Activated CD8-positive, alpha-beta memory T cell treated with anti-CD3 and anti-CD28 coated beads, Interleukin-2, amount 50 U/mL, for 1 hour (primary cell): ENCODE measurements at regions not wholly inside any gene's neighbourhood (a gene's known extent, or its start where the extent isn't known, plus 50 kb on each side); places are given as distances from the start of the nearest gene placed in this dataset.

ENCODE experiments used
- DNase-seq: peaks from one replicate; pipeline ENCODE4 v3.0.0-alpha.2; 2020; ENCODE audit errors: extremely low read depth

GRCh38 chr6:134708079-134708478 lies 241.8 kb downstream of the ALDH8A1 start:
- no peak for DNase-seq

- DNase-seq: no peak
Observed at GRCh38 chr6:134707342-134708031, 242.4 kb downstream of the ALDH8A1 start.

- no peak for DNase-seq
Observed at GRCh38 chr6:134706806-134707205, 243.1 kb downstream of the ALDH8A1 start.

- DNase-seq: no peak
Observed at GRCh38 chr6:134706153-134706552, 243.7 kb downstream of the ALDH8A1 start.

GRCh38 chr6:134703206-134703605 lies 246.7 kb downstream of the ALDH8A1 start:
- no peak for DNase-seq

- DNase-seq: no peak
Observed at GRCh38 chr6:134702279-134702678, 247.6 kb downstream of the ALDH8A1 start.

- no peak for DNase-seq
Observed at GRCh38 chr6:134701301-134701700, 248.6 kb downstream of the ALDH8A1 start.

- no peak for DNase-seq
Observed at GRCh38 chr6:134698228-134698627, 251.7 kb downstream of the ALDH8A1 start.

- no peak for DNase-seq
Observed at GRCh38 chr6:134692008-134692407, 257.9 kb downstream of the ALDH8A1 start.

GRCh38 chr6:134691180-134691579 lies 258.7 kb downstream of the ALDH8A1 start:
- no peak for DNase-seq

- no peak for DNase-seq
Observed at GRCh38 chr6:134690048-134690447, 259.9 kb downstream of the ALDH8A1 start.

- DNase-seq: no peak
Observed at GRCh38 chr6:134689641-134690040, 260.3 kb downstream of the ALDH8A1 start.

GRCh38 chr6:134689177-134689576 lies 260.7 kb downstream of the ALDH8A1 start:
- no peak for DNase-seq

- no peak for DNase-seq
Observed at GRCh38 chr6:134686071-134686470, 263.8 kb downstream of the ALDH8A1 start.

- DNase-seq: no peak
Observed at GRCh38 chr6:134684423-134684795, 265.5 kb downstream of the ALDH8A1 start.

- no peak for DNase-seq
Observed at GRCh38 chr6:134683783-134684422, 266.0 kb downstream of the ALDH8A1 start.

- no peak for DNase-seq
Observed at GRCh38 chr6:134680433-134680832, 269.5 kb downstream of the ALDH8A1 start.

GRCh38 chr6:134680021-134680420 lies 269.9 kb downstream of the ALDH8A1 start:
- DNase-seq: no peak

GRCh38 chr6:134678436-134678889 lies 271.4 kb downstream of the ALDH8A1 start:
- DNase-seq: no peak

- DNase-seq: no peak
Observed at GRCh38 chr6:134676307-134677281, 273.3 kb downstream of the ALDH8A1 start.

- DNase-seq: no peak
Observed at GRCh38 chr6:134675110-134676054, 274.5 kb downstream of the ALDH8A1 start.
